ENCODE measurements at regions not wholly inside any gene's neighbourhood (a gene's known extent, or its start where the extent isn't known, plus 50 kb on each side); places are given as distances from the start of the nearest gene placed in this dataset.

DNA sequence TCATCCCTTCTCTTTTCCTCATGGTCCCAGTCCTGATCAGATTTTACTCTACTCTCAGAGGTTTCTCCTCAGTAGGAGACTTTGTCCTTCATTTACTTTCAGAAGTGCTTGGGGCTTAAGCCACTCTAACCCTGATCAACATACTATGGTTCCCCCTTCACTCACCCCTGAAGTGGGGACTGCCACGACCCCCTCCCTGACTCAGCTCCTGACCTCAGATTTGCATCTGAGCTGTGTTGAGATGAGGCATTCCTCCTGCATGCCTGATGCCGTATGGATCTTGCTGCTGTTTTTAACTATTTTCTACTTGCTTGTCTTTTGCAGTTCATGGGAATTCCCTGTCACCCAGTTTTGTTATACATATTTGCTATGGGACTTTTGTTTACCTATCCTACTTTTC, 306.7 kb upstream of the CHST9 start:
- TF ChIP-seq SUZ12 (IDR thresholded peaks at IDR 0.05; ENCODE audit: extremely low read depth, insufficient read depth, insufficient read length) (no peak), YY1 (IDR thresholded peaks at IDR 0.05; ENCODE audit: insufficient read depth, insufficient read length) (no peak), ZNF274 (IDR thresholded peaks at IDR 0.05; ENCODE audit: low read depth, low read length) (no peak)
